Peyer's patch (tissue), 4 donors: ENCODE measurements at regions not wholly inside any gene's neighbourhood (a gene's known extent, or its start where the extent isn't known, plus 50 kb on each side); places are given as distances from the start of the nearest gene placed in this dataset.

Experiments used
- CTCF ChIP-seq, 6 experiments: fragments of 450-650 bp in 4 of 6; fragments of 200-600 bp in 2 of 6; sonication (generic) in 1 of 6; IDR thresholded peaks; one replicate each; pipeline ENCODE4 v1.5.1; 2017 to 2019; ENCODE audit warnings: antibody characterized with exemption in 6 of 6, mild to moderate bottlenecking in 3 of 6, moderate library complexity in 1 of 6
- POLR2A ChIP-seq, 2 donors: fragments of 450-650 bp; IDR thresholded peaks; one replicate each; pipeline ENCODE4 v1.5.1; 2017; ENCODE audit warnings: antibody characterized with exemption in 2 of 2, mild to moderate bottlenecking in 2 of 2, moderate library complexity in 2 of 2

- TF ChIP-seq POLR2A (IDR thresholded peaks at IDR 0.05) (no peak), CTCF (IDR thresholded peaks at IDR 0.05) (no peak)
These were observed 106.4 kb upstream of the TARDBP start for GRCh38 chr1:10905841-10906655.
